T follicular helper cell (primary cell): ENCODE measurements at regions not wholly inside any gene's neighbourhood (a gene's known extent, or its start where the extent isn't known, plus 50 kb on each side); places are given as distances from the start of the nearest gene placed in this dataset.
"Not testable (repeated sequence)": the region's sequence is repeated elsewhere in the genome, so short reads cannot be mapped to it uniquely, and the experiment has no call there.

Experiments
- DNase-seq: peaks from one replicate; pipeline ENCODE4 v3.0.0-alpha.2; 2020; ENCODE audit warnings: low read depth

DNA sequence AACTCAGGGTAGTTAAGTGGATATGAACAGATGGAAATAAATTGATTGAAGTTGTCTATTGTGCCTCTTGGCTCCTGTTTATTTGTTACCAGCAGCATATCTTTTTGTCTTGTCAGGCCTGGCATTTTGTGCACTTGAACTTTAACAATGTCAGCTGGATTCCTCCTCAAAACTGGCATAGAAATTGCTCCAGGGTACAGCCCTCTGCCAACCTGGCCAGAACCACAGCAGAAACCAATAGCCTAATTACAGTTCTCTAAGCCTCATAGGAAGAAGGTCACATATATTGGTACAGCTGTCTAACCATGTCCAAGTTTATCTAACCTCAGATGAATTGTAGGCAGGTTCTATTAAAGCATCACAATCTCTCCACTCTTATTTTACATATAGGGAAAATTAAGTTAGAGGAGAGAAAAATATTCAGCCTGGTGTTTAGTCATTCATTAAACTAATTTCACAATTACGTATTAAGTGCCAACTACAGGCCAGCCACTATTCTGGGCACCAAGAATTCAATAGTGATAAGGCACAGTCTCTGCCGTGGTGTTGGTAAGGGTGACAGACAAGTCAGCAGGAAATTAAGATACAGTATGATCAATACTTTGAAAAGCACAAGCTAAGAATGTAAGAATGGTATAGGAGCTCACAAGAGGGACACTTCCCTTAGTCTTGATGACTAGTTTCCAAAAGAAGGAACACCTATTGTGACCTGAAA lies 452.9 kb upstream of the NECTIN3 start:
- DNase-seq = no peak

DNA sequence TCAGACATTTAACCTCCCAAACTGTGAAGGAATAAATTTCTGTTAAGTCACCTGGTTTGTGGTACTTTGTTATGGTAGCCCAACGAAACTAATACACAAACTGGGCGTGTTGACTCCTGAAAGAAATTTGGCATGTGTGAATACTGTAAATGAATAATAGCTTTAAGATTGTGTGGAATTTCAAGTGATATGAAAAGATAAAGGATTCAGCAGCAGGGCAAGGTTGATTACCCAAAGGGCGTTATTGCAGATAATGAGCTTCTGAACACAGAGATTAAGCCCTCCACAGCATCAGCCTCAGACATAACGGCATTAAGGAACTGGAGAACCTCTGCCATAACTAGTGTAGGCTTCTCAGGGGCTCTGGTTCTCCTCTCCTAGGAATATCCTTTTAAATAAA lies 451.5 kb upstream of the NECTIN3 start:
- no peak for DNase-seq

DNA sequence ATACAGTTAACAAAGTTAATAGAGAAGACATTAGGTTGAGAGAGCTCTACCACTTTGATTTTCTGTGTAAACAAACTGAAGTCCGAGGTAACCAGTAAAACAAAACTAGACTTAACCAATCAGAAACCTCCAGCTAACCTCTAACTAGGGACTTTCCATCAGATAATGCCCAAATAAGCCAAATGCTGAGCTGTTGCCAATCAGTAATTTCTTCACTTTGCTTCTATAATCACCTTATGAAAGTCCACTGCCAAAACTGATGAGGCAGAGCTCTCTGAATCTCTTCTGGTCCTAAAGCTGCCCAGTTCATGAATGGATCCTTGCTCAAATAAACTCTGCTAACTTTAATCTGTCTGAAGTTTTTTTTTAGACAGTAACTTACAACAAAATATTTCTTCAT lies 448.0 kb upstream of the NECTIN3 start:
- DNase-seq = no peak

DNA sequence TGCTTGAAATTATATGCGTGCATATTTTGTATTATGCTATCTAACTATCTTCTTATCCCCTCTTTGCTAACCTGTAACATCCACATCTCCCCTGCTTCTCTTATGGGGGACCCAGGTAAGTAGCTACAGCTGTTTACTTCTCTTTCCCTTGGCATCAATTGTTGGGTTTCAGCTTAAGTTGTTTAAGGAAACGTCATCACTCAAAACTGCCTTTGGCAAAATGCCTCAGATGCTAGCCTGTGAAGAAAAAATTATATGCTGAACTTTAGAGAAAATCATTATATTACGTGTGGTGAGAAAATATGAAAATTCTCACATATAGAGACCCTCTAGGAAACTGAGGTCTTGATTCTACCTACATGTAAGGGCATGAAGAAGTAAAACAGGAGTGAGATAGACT lies 447.0 kb upstream of the NECTIN3 start:
- DNase-seq = no peak

DNA sequence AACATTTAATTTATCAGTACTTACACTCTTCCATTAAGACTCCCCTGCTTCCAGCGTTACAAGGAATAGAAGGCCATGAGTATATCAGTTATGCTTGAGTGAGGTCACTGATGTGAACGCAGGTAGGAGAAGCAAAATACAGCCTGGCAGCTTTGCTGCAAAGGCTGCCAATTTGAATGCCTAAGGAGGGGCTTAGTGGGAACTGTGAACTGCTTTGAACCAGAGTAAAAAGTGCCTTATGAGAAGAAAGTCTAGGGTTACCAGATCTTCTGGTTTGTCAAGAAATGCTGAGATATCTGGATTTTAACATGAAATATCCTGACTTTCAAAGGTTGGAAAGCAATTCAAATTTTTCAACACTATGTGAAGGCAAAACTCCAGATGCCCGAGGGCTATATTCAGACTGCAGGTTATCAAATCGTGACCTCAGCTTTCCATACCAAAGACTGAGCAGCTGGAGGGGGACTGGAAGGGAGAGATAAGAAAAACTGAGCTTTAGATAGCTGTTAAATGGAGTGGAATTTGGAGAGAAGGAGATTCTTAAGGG lies 446.3 kb upstream of the NECTIN3 start:
- no peak for DNase-seq

DNA sequence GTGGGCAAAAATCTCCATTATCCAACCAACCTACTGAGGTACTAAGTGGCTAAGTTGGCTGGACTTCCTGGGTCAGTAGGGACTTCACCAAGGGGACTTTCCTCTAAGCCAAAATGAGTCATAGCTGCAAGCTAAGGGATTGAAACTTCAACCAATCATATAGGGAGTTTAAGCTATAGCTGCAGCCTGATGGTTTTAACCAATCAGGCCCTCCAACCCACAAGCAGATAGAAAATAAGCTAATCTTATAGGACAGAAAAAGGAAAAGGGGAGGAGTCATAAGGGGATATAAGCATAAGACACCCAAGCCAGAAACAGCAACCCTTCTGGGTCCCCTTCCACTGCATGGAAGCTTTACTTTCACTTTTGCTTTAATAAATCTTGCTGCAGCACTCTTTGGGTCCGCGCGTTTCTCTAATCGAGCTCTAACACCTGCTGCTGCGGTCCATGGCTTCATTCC lies 444.9 kb upstream of the NECTIN3 start:
- not testable (repeated sequence) for DNase-seq

DNA sequence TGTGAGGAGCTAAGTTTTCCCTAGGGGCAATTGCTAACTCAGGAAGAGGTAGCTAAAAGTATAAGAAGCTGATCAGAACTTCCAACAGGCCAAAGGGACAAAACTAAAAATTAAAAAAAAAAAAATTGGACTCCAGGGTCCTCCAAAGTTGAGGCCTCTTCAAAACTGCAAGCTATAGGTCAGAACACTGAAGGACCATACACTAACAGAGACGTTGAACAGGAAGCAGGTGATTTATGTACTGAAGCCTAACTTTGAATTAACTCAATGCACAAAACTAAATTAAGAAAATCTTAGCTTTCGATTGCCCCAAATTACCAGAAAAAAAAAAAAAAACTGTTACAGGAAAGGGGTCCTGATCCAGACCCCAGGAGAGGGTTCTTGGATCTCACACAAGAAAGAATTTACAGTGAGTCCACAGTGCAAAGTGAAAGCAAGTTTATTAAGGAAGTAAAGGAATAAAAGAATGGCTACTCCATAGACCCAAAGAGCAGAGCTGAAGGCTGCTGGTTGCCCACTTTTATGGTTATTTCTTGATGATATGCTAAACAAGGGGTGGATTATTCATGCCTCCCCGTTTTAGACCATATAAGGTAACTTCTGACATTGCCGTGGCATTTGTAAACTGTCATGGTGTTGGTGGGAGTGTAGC lies 442.8 kb upstream of the NECTIN3 start:
- DNase-seq = no peak

DNA sequence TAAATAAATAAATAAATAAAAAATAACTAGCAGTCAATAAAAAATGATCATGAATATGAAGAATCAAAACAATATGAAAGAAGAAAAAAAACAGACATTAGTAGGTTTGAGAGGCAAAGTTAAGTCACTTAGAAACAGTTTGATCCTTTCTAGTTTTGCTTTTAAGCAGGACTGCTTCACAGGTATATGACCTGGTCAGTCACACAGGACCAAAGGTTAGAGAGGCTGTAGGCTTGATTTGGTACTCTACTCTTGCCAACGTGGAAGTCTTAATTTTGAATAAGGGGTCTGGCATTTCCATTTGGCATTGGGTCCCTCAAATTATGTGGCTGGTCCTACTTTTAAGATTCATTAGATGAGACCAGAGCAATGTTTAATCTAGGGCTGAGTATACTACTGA lies 441.7 kb upstream of the NECTIN3 start:
- no peak for DNase-seq

DNA sequence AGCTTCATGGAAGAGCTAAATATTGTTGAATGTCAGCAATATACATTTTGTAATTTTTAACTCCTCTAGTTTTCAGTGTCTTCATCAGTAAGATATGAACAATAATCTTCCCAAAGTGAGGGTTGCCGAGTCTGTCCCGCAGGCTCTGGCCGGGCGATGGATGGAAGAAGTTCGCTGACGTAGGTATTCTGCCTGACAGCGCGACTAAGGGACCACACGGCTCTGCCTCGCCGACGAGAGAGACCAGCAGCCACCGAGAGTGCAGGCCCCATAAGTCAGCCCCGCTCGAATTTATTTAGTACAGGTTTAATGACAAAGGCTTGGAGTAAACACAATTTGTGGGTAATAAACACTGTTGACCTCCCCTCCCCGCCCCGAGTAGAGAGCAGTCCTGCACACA lies 427.4 kb upstream of the NECTIN3 start:
- DNase-seq = no peak

DNA sequence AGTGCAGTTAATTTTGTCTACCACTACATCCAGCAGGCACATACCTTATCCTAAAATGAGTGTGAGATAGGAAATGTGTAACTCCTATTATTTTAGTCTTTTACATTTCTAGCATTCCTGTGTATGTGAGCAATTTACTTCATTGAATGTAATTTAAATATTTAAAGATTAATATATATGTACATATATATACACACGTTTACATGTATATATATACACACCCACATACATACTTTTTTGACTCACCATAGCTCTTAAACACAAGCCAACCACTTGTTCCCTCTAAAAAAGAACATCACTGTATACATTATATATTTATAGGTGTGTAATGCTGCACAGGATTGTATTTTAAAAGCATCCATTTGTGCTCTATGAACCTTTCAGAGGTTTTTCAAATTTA lies 425.6 kb upstream of the NECTIN3 start:
- no peak for DNase-seq

DNA sequence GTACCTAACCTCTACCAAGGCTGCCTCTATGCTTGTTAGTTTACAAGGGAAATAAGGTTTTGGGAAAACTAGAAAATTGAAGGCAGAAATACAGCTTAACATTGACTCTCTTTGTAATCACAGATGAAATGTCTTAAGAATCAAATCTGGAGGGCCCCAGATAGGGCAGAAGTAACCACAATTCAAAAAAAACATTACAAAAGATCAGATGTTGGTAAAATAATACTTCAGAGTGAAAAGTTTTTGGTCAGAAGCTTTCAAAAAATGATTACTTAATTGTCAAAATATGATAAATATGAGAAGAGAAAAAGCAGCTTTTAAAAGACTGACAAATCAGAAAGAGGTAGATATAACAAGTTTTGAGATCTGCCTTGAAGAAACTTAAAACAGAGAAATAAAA lies 425.1 kb upstream of the NECTIN3 start:
- DNase-seq = no peak

DNA sequence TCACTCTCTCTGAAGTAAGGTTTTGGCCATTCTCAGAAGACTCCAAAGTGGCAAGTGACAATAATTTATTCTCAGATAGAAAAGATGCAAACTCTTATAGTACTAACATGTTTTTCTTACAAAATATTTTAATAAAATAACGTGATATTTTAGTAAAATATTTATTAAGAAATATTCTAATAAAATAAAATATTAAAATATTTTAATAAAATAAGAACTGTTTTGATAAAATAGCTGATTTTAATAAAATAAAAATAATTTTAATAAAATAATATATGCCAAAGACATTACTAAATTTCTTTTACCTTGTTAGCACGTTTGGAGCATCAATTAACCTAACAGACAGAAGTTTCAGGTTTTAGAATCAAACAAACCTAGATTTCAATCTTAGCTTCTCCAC lies 424.0 kb upstream of the NECTIN3 start:
- DNase-seq = no peak

DNA sequence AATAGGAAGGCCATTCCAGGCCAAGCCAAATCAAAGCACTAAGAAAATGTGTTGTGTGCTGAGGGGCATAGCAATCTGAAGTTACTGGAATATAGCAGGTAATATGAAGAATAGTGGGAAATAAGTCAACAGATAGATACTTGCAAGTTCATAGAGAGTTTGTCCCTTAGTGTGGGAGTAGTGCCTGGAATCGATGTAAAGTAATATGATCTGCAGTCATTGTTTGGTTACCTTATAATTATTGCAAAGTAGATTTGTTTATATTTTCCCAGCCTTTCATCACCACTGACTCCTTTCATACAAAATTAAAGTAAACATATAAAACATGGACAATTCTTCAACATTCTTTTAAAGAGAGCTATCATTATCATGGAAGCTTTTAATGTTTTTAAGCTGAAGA lies 420.9 kb upstream of the NECTIN3 start:
- no peak for DNase-seq

DNA sequence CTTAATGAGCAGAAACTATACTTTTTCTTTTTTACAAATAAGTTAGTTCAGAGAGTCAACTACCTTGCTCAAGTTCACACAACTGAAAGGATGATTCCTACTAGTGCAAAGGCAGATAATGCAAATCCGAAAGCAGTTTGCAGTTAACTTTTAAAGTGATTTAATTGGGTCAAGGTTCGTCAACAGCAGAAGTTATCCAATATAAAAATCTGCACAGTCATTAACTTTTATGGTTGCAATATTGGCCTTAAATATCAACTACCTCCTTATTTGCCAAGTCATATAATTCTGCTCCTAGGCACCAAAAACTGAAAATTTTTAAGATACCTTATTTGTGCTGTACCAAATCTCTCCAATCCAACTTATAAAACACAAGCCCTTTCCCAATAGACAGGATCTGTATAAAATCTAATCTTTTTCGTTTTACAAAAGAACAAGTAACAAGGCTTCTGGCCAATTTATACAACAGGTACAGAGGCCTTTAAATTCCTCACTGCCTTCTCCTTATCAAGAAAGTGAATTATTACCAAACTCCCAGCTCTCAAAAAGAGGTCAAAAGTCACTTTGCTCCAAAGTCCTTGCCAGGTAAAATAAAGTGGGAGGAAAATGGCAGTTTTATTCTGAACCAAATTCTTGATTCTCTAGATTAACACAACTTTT lies 416.6 kb upstream of the NECTIN3 start:
- no peak for DNase-seq

DNA sequence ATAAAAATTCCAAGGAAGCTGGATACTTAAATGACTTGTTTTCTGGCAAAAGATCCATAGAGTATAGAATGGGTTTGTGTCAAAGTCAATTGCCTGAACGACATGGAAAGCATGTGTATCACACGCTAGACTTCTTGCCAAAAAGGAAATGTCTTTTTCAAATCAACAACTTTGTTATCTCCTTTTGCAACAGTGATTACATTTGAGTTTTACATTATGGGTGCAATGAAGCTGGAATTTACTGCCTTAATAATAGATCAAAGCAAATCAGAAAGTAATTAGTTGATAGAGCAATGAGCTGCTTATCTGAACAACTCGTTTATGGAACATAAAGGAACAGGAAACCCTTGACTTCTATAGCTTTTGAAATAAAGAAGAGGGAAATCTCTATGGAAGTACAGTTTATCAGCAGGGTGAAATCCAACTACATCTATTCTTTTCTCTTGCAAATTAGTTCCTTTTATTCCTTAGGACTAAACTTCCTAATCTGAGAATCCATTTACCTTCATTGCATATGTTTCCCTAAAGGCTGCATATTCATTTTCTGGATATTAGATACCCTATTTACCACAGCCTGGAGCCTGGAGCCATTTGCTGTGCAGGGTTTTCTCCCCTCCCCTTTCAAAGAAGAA lies 415.1 kb upstream of the NECTIN3 start:
- no peak for DNase-seq

DNA sequence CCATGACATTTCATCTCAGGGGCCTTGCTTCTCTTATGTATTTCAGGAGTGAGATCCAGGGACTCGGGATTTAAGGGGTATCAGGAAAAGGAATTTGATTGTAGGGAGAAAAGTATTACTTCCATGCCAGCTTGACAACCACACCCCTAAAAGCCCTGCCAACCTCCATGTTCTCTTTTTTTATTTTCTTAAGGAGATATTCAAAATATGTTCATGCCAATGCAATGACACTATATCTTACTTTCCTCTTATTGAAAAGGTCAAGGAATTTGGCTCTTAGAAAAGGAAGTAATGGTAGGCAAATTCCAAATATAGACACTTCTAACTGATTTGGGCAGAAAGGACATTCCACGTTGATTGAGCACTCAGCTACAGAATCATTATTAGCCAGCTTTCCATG lies 407.5 kb upstream of the NECTIN3 start:
- DNase-seq = no peak

DNA sequence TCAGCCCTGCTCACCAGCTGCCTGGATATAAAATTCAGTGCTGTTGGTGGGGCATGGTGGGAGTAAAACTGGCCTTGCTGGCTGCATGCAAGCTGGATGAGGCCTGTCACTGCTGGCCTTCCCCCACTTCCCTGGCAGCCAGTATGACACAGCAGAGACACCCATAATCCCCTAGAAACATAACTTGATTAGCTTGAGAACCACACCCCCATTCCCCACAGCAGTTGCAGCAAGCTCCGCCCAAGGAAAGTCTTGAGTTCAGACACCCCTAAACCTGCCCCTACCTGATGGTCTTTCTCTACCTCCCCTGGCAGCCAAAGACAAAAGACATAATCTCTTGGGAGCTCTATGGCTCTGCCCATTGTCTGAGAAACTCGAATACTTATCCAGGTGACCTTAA lies 405.1 kb upstream of the NECTIN3 start:
- DNase-seq = no peak

DNA sequence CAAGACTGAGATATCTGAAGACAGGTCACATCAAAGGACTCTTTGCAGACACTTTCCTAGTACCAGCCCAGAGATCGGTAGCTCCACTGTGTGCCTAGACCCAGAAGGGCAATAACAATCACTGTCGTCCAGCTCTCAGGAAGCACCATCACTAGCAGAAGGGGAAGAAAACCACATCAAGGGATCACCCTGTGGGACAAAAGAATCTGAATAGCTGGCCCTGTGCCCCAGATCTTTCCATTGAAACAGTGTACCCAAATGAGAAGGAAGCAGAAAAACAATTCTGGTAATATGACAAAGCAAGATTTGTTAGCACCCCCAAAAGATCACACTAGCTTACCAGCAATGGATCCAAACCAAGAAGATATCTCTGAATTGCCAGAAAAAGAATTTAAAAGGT lies 404.4 kb upstream of the NECTIN3 start:
- no peak for DNase-seq

DNA sequence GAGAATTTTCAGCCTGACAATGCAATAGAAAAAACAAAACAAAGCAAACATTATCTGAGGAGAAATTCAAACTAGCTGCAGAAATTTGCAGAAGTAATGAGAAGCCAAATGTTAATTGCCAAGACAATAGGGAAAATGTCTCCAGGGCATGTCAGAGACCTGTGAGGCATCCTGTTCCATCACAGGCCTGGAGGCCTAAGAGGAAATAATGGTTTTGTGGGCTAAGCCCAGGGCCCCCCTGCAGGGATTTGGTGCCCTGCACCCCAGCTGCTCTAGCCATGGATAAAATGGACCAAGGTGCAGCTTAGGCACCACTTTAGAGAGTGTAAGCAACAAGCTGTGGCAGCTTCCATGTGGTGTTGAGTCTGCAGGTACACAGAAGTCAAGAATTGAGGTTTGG lies 401.2 kb upstream of the NECTIN3 start:
- DNase-seq = no peak

DNA sequence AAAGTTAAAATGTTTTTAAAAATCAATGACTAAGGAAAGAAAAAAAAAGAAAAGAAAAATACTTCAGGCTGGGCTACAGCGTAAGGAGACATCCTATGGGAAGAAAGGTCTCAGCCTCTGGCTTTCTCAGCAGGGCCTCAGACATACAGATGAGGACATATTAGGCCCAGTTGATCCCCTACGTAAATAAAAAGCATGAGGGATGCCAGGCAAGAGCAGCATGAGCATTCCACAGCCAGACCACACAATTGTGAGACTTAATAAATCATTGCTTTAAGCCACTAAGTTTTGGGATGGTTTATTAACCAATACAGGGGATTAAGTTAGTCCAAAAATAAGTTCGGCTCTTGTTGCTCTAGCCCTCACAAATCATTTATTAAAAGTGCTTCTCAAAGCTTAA lies 394.1 kb upstream of the NECTIN3 start:
- DNase-seq = no peak

DNA sequence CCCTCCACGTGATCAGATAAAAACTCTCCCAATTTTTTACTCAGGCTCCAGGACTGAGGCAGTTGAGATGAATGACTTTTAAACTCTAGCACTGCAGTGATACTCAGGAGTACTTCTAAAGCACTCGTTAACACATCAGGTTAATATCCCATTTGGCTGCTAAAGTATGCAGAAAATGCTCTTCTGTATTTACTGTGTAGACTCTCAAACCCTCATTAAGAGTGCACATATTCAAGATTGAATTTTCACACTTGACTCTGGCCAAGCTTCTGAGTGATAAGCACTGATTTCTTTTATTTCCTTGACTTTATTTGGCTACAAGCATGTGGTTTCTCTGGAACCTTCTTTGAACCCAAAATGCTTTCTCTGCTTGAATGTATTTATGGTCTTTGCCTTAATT lies 392.3 kb upstream of the NECTIN3 start:
- DNase-seq = no peak

DNA sequence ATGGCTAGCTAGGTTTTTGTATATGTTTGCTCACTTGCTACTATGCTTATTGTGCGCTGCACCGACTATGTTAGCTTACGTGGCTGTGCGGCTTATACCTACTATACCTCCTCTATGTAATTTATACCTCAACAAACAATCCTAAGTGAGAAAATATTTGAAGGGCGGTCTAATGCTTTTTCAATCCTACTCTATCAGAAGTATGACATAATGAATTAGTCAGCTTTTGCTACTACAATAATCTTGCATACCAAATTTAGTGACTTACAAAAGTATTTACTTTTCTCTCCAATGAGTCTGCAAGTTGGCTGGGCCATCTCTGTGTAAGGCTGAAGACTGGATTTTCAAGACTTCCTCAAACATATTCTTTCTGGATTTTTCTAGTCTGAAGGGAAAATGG lies 391.2 kb upstream of the NECTIN3 start:
- no peak for DNase-seq

DNA sequence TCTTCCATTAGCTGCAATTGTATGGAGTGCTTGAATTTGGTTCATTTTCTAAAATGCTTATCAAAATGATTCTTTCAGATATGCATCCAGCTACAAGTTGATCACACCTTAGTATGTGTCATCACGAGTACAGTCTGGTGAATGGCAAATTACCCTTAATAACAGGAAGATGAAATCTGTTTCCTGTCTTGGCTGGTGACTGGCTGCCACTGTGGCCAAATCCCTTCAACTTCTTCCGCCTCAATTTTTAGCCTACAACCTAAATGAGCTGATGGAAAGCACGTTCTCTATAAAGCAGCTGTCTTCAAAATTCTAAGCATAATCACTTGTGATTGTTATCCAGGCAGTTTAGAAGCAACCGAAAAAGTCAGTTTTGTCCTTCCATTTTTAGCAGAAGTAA lies 387.1 kb upstream of the NECTIN3 start:
- no peak for DNase-seq
